PC-3 (cell line): ENCODE measurements at regions not wholly inside any gene's neighbourhood (a gene's known extent, or its start where the extent isn't known, plus 50 kb on each side); places are given as distances from the start of the nearest gene placed in this dataset.
A peak's percentile ranks its signal among the peaks of the same experiment; 100 is the strongest.

Source experiments
- ATAC-seq: fragments of 200-7000 bp; cut with Tn5 transposase; 2 replicates; pipeline ENCODE4 v1.9.1; 2020; ENCODE audit warnings: mild to moderate bottlenecking, moderate library complexity
- BruUV-seq: library from RNA; stranded (reverse); fragments of 400-500 nt; replicated peaks from 2 replicates; lab custom pipeline; 2021; lab: Mats Ljungman, UMichigan
- CTCF ChIA-PET: fragments of 300-600 bp; sonication (Branson Sonifier 250); formaldehyde crosslinking; loops from one replicate; lab custom pipeline; 2022; ENCODE audit warnings: antibody characterized with exemption; lab: Charles Lee
- POLR2A ChIA-PET: fragments of 300-600 bp; sonication (Branson Sonifier 250); formaldehyde crosslinking; loops from one replicate; lab custom pipeline; 2022; ENCODE audit warnings: antibody characterized with exemption; ENCODE audit not compliant: unreplicated experiment; lab: Charles Lee
- DNase-seq: peaks from one replicate; pipeline ENCODE4 v3.0.0-alpha.2; 2015
- H2AFZ ChIP-seq: fragments of 300-600 bp; sonication (generic); 2 replicates; pipeline ENCODE4 v1.6.0; 2016; ENCODE audit warnings: antibody characterized with exemption, low read length
- H3F3A ChIP-seq: fragments of 300-600 bp; sonication (generic); one replicate; pipeline ENCODE4 v1.6.0; 2017; ENCODE audit warnings: antibody characterized with exemption, low read length, control low read depth, mild to moderate bottlenecking; ENCODE audit not compliant: unreplicated experiment
- H3K27ac ChIP-seq: fragments of 300-600 bp; sonication (generic); 2 replicates; pipeline ENCODE4 v1.5.1; 2016; ENCODE audit warnings: mild to moderate bottlenecking, low read length
- H3K27me3 ChIP-seq: fragments of 300-600 bp; sonication (generic); 2 replicates; pipeline ENCODE4 v1.6.1; 2016; ENCODE audit warnings: low read length, mixed read lengths
- H3K36me3 ChIP-seq: fragments of 300-600 bp; sonication (generic); 2 replicates; pipeline ENCODE4 v1.6.1; 2016; ENCODE audit warnings: low read depth, mixed run types, low read length, mixed read lengths
- H3K4me1 ChIP-seq: fragments of 300-600 bp; sonication (generic); 2 replicates; pipeline ENCODE4 v1.5.1; 2016; ENCODE audit warnings: low read length; ENCODE audit not compliant: insufficient read depth
- H3K4me2 ChIP-seq: fragments of 300-600 bp; sonication (generic); 2 replicates; pipeline ENCODE4 v1.6.0; 2016; ENCODE audit warnings: low read length
- H3K4me3 ChIP-seq: fragments of 300-600 bp; sonication (generic); 2 replicates; pipeline ENCODE4 v1.5.1; 2016; ENCODE audit warnings: mild to moderate bottlenecking, low read length, mixed read lengths
- H3K79me2 ChIP-seq: fragments of 300-600 bp; sonication (generic); 2 replicates; pipeline ENCODE4 v1.6.1; 2017; ENCODE audit warnings: low read length, mixed read lengths
- H3K9ac ChIP-seq: fragments of 300-600 bp; sonication (generic); 2 replicates; pipeline ENCODE4 v1.6.0; 2016; ENCODE audit warnings: mild to moderate bottlenecking, low read length
- H3K9me2 ChIP-seq: fragments of 300-600 bp; sonication (generic); replicated peaks from 2 replicates; pipeline ENCODE4 v1.6.1; 2016; ENCODE audit warnings: mixed run types, low read length, mixed read lengths
- H3K9me3 ChIP-seq: fragments of 300-600 bp; sonication (generic); 2 replicates; pipeline ENCODE4 v1.6.1; 2016; ENCODE audit warnings: low read length, mixed read lengths
- H4K20me1 ChIP-seq: fragments of 300-600 bp; sonication (generic); 2 replicates; pipeline ENCODE4 v1.6.1; 2016; ENCODE audit warnings: low read length, mixed read lengths
- CTCF ChIP-seq: fragments of 300-600 bp; sonication (generic); conservative IDR thresholded peaks from 2 replicates; pipeline ENCODE4 v1.5.1; 2017; ENCODE audit warnings: antibody characterized with exemption, low read depth, mild to moderate bottlenecking, low read length
- EZH2 ChIP-seq: fragments of 300-600 bp; sonication (generic); IDR thresholded peaks from one replicate; pipeline ENCODE4 v1.6.1; 2017; ENCODE audit warnings: antibody characterized with exemption, mild to moderate bottlenecking, low read length; ENCODE audit not compliant: unreplicated experiment
- EZH2phosphoT487 ChIP-seq: fragments of 300-600 bp; sonication (generic); IDR thresholded peaks from 2 replicates; pipeline ENCODE4 v1.6.1; 2018; ENCODE audit warnings: mild to moderate bottlenecking, antibody characterized with exemption, low read length, borderline replicate concordance
- intact Hi-C: fragments of 100-400 bp; cut with micrococcal nuclease; formaldehyde crosslinking; loops from 2 replicates; pipeline ENCODE4 v1.9.0; 2023

GRCh38 chr2:16102358-16102975 is 162.1 kb downstream of the MYCN start:
- Histone ChIP-seq H3K4me3 (no peak overlapping the region), H3K27ac (no peak overlapping the region), H3K4me2 (no peak overlapping the region), H3K4me1 (no peaks in the 10 kb centered on the region), H3K9me3 (no peaks in the 10 kb centered on the region), H2AFZ (no peak overlapping the region), H3K27me3 (peaks cover 3% of the 10 kb centered on the region; the same call in 1 of the 2 replicates), H3K9ac (no peak overlapping the region), H3K79me2 (no peaks in the 10 kb centered on the region), H3F3A (no peaks in the 10 kb centered on the region), H3K36me3 (no peaks in the 10 kb centered on the region), H3K9me2 (no peaks in the 10 kb centered on the region), H4K20me1 (no peaks in the 10 kb centered on the region)
- intact Hi-C loops: no loop called here
- POLR2A ChIA-PET: no interaction called here
- ATAC-seq (no peak), DNase-seq (no peak)
- no TSS peak for BruUV-seq
- CTCF ChIA-PET: no interaction called here
- TF ChIP-seq EZH2phosphoT487 (no peak), CTCF (no peak), EZH2 (no peak)

GRCh38 chr2:16101196-16101595 is 160.8 kb downstream of the MYCN start:
- no peaks in the 10 kb centered on the region for H4K20me1 ChIP-seq
- H3F3A ChIP-seq: no peaks in the 10 kb centered on the region
- intact Hi-C loops: no loop called here
- H3K4me2 ChIP-seq: no peak overlapping the region
- H3K9ac ChIP-seq: no peak overlapping the region
- ATAC-seq (no peak), DNase-seq (no peak)
- no peak overlapping the region for H3K4me3 ChIP-seq
- no peaks in the 10 kb centered on the region for H3K36me3 ChIP-seq
- H3K79me2 ChIP-seq: no peaks in the 10 kb centered on the region
- BruUV-seq: no TSS peak
- H3K9me3 ChIP-seq: no peaks in the 10 kb centered on the region
- ChIA-PET POLR2A (no interaction called here), CTCF (no interaction called here)
- H3K27me3 ChIP-seq: no peaks in the 10 kb centered on the region
- H2AFZ ChIP-seq: no peak overlapping the region
- H3K9me2 ChIP-seq: no peaks in the 10 kb centered on the region
- TF ChIP-seq EZH2: no peak
- TF ChIP-seq CTCF: no peak
- TF ChIP-seq EZH2phosphoT487: no peak
- no peak overlapping the region for H3K27ac ChIP-seq
- H3K4me1 ChIP-seq: no peaks in the 10 kb centered on the region

GRCh38 chr2:16100006-16100405 is 159.7 kb downstream of the MYCN start:
- H3K79me2 ChIP-seq: no peaks in the 10 kb centered on the region
- ATAC-seq (no peak), DNase-seq (peak; percentile 16)
- ChIA-PET POLR2A (no interaction called here), CTCF (no interaction called here)
- no peaks in the 10 kb centered on the region for H3K9me2 ChIP-seq
- no peaks in the 10 kb centered on the region for H3K4me1 ChIP-seq
- H3K4me2 ChIP-seq: no peak overlapping the region
- H3K9ac ChIP-seq: no peak overlapping the region
- no peaks in the 10 kb centered on the region for H3K36me3 ChIP-seq
- no peaks in the 10 kb centered on the region for H3F3A ChIP-seq
- H3K9me3 ChIP-seq: no peaks in the 10 kb centered on the region
- H3K4me3 ChIP-seq: no peak overlapping the region
- BruUV-seq: no TSS peak
- intact Hi-C loops: no loop called here
- H2AFZ ChIP-seq: no peak overlapping the region
- no peaks in the 10 kb centered on the region for H3K27me3 ChIP-seq
- no peaks in the 10 kb centered on the region for H4K20me1 ChIP-seq
- TF ChIP-seq EZH2phosphoT487: no peak
- TF ChIP-seq EZH2: no peak
- H3K27ac ChIP-seq: no peak overlapping the region
